GM12878 (cell line): ENCODE measurements at regions not wholly inside any gene's neighbourhood (a gene's known extent, or its start where the extent isn't known, plus 50 kb on each side); places are given as distances from the start of the nearest gene placed in this dataset.

Experiments
- EGR1 ChIP-seq, 2 experiments: IDR thresholded peaks; 1 replicate in 1 of 2; 2 replicates in 1 of 2; pipeline ENCODE4 v1.6.1; 2011 to 2012; ENCODE audit warnings: low read depth in 2 of 2, low read length in 2 of 2, borderline replicate concordance in 1 of 2, mild to moderate bottlenecking in 1 of 2, moderate library complexity in 1 of 2
- FOXK2 ChIP-seq: fragments of 450-650 bp; IDR thresholded peaks from 2 replicates; pipeline ENCODE4 v1.6.1; 2017; ENCODE audit warnings: mild to moderate bottlenecking, moderate library complexity
- MAX ChIP-seq: IDR thresholded peaks from 2 replicates; pipeline ENCODE4 v1.6.1; 2012; ENCODE audit warnings: low read depth, low read length, improper control_type of control experiment
- RAD21 ChIP-seq: IDR thresholded peaks from 2 replicates; pipeline ENCODE4 v1.6.1; 2011; ENCODE audit warnings: mild to moderate bottlenecking, low read depth, low read length, moderate library complexity; ENCODE audit not compliant: insufficient read depth
- SMC3 ChIP-seq: IDR thresholded peaks from 2 replicates; pipeline ENCODE4 v1.6.1; 2011; ENCODE audit warnings: low read length, improper control_type of control experiment, borderline replicate concordance
- SPI1 ChIP-seq: IDR thresholded peaks from 2 replicates; pipeline ENCODE4 v1.6.1; 2011; ENCODE audit warnings: low read depth, mild to moderate bottlenecking, low read length, moderate library complexity, borderline replicate concordance; ENCODE audit not compliant: insufficient read depth
- ZNF217 ChIP-seq: fragments of 450-650 bp; IDR thresholded peaks from 2 replicates; pipeline ENCODE4 v1.6.1; 2017; ENCODE audit warnings: antibody characterized with exemption, mild to moderate bottlenecking
- TF ChIP-seq, protein P1 (sequence below), 3 experiments: IDR thresholded peaks in 2 of 3; conservative IDR thresholded peaks in 1 of 3; 2 replicates each; pipeline ENCODE4 v1.5.1; 2011; ENCODE audit warnings: low read depth in 3 of 3, low read length in 3 of 3, mild to moderate bottlenecking in 3 of 3, control low read depth in 2 of 3, moderate library complexity in 2 of 3, inconsistent platforms in 1 of 3, mixed read lengths in 1 of 3; ENCODE audit not compliant: control insufficient read depth in 2 of 3, insufficient read depth in 1 of 3; ENCODE audit errors: extremely low read depth in 1 of 3
- TF ChIP-seq, protein P2 (sequence below): IDR thresholded peaks from 2 replicates; pipeline ENCODE4 v1.6.1; 2012; ENCODE audit warnings: mild to moderate bottlenecking, low read depth, low read length

GRCh38 chr7:34337163-34337562 lies 320.9 kb upstream of the NPSR1 start:
- TF ChIP-seq, protein P1, sequence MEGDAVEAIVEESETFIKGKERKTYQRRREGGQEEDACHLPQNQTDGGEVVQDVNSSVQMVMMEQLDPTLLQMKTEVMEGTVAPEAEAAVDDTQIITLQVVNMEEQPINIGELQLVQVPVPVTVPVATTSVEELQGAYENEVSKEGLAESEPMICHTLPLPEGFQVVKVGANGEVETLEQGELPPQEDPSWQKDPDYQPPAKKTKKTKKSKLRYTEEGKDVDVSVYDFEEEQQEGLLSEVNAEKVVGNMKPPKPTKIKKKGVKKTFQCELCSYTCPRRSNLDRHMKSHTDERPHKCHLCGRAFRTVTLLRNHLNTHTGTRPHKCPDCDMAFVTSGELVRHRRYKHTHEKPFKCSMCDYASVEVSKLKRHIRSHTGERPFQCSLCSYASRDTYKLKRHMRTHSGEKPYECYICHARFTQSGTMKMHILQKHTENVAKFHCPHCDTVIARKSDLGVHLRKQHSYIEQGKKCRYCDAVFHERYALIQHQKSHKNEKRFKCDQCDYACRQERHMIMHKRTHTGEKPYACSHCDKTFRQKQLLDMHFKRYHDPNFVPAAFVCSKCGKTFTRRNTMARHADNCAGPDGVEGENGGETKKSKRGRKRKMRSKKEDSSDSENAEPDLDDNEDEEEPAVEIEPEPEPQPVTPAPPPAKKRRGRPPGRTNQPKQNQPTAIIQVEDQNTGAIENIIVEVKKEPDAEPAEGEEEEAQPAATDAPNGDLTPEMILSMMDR (IDR thresholded peaks at IDR 0.05 in 2 of 3, conservative IDR thresholded peaks at IDR 0.05 in 1 of 3; ENCODE audit: control insufficient read depth in 2 of 3, extremely low read depth in 1 of 3, insufficient read depth in 1 of 3, low read depth in 3 of 3, low read length in 3 of 3), result no peak
- TF ChIP-seq FOXK2, result no peak
- no peak for TF ChIP-seq SPI1
- TF ChIP-seq SMC3, result no peak
- TF ChIP-seq, protein P2, sequence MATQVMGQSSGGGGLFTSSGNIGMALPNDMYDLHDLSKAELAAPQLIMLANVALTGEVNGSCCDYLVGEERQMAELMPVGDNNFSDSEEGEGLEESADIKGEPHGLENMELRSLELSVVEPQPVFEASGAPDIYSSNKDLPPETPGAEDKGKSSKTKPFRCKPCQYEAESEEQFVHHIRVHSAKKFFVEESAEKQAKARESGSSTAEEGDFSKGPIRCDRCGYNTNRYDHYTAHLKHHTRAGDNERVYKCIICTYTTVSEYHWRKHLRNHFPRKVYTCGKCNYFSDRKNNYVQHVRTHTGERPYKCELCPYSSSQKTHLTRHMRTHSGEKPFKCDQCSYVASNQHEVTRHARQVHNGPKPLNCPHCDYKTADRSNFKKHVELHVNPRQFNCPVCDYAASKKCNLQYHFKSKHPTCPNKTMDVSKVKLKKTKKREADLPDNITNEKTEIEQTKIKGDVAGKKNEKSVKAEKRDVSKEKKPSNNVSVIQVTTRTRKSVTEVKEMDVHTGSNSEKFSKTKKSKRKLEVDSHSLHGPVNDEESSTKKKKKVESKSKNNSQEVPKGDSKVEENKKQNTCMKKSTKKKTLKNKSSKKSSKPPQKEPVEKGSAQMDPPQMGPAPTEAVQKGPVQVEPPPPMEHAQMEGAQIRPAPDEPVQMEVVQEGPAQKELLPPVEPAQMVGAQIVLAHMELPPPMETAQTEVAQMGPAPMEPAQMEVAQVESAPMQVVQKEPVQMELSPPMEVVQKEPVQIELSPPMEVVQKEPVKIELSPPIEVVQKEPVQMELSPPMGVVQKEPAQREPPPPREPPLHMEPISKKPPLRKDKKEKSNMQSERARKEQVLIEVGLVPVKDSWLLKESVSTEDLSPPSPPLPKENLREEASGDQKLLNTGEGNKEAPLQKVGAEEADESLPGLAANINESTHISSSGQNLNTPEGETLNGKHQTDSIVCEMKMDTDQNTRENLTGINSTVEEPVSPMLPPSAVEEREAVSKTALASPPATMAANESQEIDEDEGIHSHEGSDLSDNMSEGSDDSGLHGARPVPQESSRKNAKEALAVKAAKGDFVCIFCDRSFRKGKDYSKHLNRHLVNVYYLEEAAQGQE, result no peak
- no peak for TF ChIP-seq RAD21
- TF ChIP-seq EGR1 (IDR thresholded peaks at IDR 0.05; ENCODE audit: borderline replicate concordance in 1 of 2, low read depth in 2 of 2, low read length in 2 of 2), result no peak
- TF ChIP-seq ZNF217, result no peak
- no peak for TF ChIP-seq MAX
